Dedifferentiated amniotic fluid mesenchymal stem cell (primary cell): ENCODE measurements at regions not wholly inside any gene's neighbourhood (a gene's known extent, or its start where the extent isn't known, plus 50 kb on each side); places are given as distances from the start of the nearest gene placed in this dataset.

ENCODE experiments used
- DNase-seq: peaks from one replicate; pipeline ENCODE4 v3.0.0-alpha.2; 2016; ENCODE audit errors: extremely low spot score

- DNase-seq: no peak
Observed at GRCh38 chr5:85170183-85170582, 785.5 kb upstream of the EDIL3 start.

GRCh38 chr5:85173469-85173868 is 788.8 kb upstream of the EDIL3 start:
- no peak for DNase-seq

GRCh38 chr5:85182344-85182743 is 797.7 kb upstream of the EDIL3 start:
- no peak for DNase-seq

- DNase-seq: no peak
Observed at GRCh38 chr5:85204289-85204688, 819.6 kb upstream of the EDIL3 start.

- DNase-seq: no peak
Observed at GRCh38 chr5:85205430-85205829, 820.8 kb upstream of the EDIL3 start.

GRCh38 chr5:85225388-85225787 is 840.7 kb upstream of the EDIL3 start:
- no peak for DNase-seq

- no peak for DNase-seq
Observed at GRCh38 chr5:85249204-85249603, 864.5 kb upstream of the EDIL3 start.

- DNase-seq: no peak
Observed at GRCh38 chr5:85263125-85263524, 878.4 kb upstream of the EDIL3 start.

- DNase-seq: no peak
Observed at GRCh38 chr5:85266692-85267091, 882.0 kb upstream of the EDIL3 start.

GRCh38 chr5:85268194-85268593 is 883.5 kb upstream of the EDIL3 start:
- DNase-seq: no peak

GRCh38 chr5:85278193-85278592 is 893.5 kb upstream of the EDIL3 start:
- DNase-seq: no peak

- DNase-seq: no peak
Observed at GRCh38 chr5:85288914-85289313, 904.2 kb upstream of the EDIL3 start.

GRCh38 chr5:85293145-85293785 is 908.6 kb upstream of the EDIL3 start:
- no peak for DNase-seq

- no peak for DNase-seq
Observed at GRCh38 chr5:85304524-85304923, 919.8 kb upstream of the EDIL3 start.

GRCh38 chr5:85305766-85306165 is 921.1 kb upstream of the EDIL3 start:
- DNase-seq: no peak

GRCh38 chr5:85311536-85311935 is 926.9 kb upstream of the EDIL3 start:
- DNase-seq: no peak

GRCh38 chr5:85320495-85320894 is 935.8 kb upstream of the EDIL3 start:
- no peak for DNase-seq

- DNase-seq: no peak
Observed at GRCh38 chr5:85333276-85333675, 948.6 kb upstream of the EDIL3 start.

- no peak for DNase-seq
Observed at GRCh38 chr5:85337435-85337834, 952.8 kb upstream of the EDIL3 start.

- DNase-seq: no peak
Observed at GRCh38 chr5:85340790-85341189, 956.1 kb upstream of the EDIL3 start.

GRCh38 chr5:85345818-85346217 is 961.1 kb upstream of the EDIL3 start:
- no peak for DNase-seq

GRCh38 chr5:85357309-85357708 is 972.6 kb upstream of the EDIL3 start:
- DNase-seq: no peak

GRCh38 chr5:85375525-85375924 is 990.8 kb upstream of the EDIL3 start:
- DNase-seq: no peak

GRCh38 chr5:85388770-85389169 is 1004.1 kb upstream of the EDIL3 start:
- DNase-seq: no peak
